ENCODE measurements at regions not wholly inside any gene's neighbourhood (a gene's known extent, or its start where the extent isn't known, plus 50 kb on each side); places are given as distances from the start of the nearest gene placed in this dataset.
"Not testable (repeated sequence)": the region's sequence is repeated elsewhere in the genome, so short reads cannot be mapped to it uniquely, and the experiment has no call there.

DNA sequence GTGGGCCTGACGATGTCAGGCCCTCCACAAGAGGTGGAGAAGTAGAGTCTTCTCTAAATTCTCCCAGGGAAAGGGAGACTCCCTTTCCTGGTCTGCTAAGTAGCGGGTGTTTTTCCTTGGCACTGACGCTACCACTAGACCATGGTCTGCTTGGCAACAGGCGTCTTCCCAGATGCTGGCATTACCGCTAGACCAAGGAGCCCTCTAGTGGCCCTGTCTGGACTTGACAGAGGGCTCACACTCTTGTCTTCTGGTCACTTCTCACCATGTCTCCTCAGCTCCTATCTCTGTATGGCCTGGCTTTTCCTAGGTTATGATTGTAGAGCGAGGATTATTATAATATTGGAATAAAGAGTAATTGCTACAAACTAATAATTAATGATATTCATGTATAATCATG, 51.1 kb upstream of the RASSF6 start:
- DNase-seq, result not testable (repeated sequence)

DNA sequence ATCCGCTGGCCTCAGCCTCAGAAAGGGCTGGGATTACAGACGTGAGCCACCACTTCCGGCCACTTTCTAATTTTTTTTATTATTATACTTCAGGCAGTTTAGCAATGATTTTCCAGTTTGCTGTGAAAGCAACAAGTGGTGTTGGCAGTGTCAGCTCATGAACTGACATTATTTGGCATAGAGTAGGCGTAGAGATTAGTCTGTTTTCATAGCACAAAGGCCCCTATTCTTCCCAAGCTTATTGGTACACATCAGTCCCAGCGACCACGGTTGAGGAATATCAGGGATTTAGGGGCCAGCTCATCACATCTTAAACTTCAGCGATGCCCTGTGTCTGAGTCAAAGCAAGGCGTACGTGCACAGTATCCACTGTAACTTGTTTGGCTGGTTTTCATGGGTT, 53.0 kb upstream of the RASSF6 start:
- DNase-seq, result no peak

DNA sequence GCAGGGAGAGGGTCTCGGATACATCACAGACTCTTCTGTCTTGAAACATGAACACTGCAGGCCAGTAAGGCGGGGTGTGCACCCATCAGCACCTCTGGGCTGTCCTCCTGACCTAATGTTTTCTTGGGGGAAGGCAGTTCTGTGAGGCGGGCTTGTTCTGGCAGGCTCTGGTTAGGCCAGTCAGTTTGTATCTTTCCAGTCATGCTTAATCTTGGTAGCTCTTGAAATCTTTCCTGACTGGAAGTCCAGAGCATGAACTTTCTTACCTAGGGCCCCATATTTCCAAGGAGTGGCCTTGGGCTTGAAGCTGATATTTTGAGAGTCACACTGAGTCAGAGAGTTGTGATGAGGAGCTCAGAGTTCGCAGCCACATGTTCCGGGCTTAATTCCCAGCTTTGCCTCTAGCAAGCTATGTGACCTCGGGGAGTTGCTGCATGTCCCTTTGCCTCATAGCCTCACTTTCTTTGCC, 54.2 kb upstream of the RASSF6 start:
- DNase-seq, result peak; percentile 26

DNA sequence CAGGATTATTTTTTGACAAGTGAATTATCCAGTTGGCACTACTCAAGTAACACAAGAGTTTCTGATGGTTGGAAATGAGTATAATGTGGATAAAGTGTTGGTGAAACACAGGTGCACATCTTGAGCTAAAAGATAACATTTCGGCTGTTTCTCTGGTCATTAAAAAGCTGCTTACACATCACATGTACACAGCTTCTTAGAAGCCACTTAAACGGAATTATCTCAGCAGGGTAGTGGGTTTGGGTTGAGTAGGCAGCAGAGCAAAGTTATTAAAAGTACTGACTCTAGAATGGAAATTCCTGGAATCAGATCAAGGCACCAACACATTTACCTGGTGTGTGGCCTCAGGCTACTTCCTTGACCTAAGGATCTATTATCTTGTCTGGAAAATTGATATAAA, 55.4 kb upstream of the RASSF6 start:
- DNase-seq, result no peak

DNA sequence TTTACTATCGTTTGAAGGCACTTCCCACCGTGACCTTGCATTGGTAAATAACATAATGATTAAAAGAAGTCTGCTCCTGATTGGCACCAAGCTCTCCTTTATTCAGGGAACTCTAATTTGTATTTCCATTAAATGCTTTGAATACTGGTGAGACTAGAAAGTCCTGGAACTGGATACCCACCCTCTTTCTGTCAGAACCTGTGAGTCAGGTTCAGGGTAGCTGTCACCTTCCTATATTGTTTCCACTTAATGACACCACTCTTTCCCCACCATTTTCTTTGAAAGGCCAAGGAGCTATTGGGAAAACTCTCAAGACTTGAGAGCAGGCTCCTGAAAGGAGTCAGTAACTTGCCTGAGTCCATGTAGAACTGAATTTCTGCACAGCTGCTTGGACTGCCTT, 55.9 kb upstream of the RASSF6 start:
- DNase-seq, result no peak

DNA sequence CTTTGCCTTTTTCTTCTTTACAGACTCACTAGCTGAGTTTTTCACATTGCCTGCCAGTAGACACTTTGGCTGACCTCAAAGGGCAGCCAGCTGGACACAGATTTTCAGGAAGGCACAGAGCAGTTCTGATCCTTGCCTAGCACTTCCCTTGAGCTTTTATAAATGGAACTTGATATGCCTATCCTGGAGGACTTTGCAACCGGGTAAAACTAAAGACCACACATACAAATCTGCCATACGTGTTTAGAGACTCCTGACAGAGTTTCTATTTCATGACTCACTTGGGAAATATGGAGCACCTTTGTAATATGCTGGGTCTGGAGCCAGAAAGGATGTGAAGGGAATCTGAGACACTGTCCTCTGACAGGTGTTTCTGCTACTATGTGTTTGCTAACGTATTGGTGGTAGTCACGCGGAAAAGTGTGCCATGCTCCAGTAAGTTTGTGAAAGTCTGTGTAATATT, 56.7 kb upstream of the RASSF6 start:
- DNase-seq, result peak; percentile 31

DNA sequence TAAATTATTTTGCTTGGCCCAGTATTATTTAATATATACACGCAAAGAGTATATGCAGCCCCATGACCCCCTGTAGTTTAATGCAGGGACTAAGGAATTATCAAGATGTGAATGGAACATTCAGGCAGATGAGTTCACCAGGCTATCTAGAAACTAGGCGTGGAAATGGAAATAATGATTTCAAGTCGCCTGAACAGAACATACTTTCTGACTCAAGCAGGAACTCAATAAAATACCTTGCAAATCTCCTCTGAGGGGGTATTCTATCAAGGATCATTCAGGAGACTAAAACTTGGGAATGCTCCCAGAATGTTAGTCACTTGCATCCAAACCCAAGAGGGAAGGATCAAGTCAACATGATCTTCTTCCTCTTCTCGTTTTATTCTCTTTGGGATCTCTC, 59.6 kb upstream of the RASSF6 start:
- DNase-seq, result peak; percentile 95

DNA sequence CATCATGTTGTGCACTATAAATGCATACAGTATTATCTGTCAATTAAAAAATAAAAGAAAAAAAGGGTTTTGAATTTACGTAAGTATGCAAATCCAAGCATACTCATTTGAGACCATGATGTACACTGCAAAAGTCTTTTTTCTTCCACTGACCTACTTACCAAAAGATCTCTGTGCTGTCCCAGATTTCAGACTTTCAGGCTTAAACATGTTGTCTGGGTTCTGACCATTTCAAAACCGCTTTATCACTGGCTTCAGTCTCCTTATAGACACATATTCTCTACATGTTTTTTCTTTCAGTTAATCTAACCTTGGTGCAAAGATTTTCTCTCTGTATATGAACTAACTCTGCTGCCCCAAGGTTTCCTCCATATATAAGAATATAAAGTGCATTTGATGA, 58.6 kb upstream of the CXCL8 start:
- DNase-seq, result no peak

DNA sequence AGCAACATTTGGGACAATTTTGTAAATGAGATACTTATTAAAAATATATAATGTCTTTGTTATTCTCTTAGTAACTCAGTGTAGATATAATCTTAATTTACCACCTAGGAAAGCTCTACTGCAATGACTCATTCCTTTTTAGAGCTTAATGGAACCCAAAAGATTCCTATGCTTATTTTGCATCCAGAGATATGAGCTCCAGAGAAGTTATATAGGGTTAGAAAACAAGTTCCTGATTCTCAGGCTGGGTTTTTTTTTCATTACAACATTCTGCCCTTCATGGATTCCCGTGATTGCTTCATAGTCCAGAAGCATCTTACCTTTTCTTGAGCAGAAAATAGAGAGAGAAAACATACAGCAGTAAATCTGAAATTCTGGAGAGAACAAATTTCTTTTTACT, 57.9 kb upstream of the CXCL8 start:
- no peak for DNase-seq

DNA sequence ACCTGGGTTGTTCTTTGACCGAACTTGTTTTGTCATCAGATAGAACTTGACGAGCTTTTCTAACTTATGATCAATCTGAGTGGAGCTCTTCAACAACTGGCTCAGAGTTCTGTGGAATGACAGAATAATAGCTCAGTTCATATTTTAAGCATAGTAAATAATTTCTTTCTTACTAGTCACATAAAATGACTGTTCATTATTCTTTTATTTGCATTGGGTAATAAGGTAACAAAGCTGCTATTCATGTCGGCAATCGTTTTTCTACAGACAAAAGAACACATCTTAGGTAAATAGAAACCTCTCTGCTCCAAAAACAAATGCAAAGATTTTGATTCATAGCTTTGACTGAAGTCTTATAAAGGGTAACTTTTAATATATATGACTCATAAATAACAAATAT, 57.3 kb upstream of the CXCL8 start:
- no peak for DNase-seq

DNA sequence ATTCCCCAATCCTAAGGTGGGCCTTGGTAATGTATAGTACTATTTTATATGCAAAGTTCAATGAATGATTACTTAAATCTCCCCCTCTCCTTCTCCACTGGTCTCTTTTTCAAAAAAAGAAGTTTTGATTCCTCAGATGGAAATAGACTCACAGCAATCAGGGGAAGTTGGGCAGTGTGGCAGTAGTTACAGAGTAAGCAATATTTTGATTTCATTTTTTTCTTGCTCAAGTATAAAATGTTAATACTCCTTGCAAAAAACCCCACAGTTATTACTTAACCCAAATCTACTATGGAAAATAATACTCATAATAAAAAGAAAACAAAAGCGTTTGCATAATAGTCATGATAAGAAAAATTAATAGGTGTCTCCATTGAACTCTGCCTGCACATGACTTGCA, 56.9 kb upstream of the CXCL8 start:
- no peak for DNase-seq

DNA sequence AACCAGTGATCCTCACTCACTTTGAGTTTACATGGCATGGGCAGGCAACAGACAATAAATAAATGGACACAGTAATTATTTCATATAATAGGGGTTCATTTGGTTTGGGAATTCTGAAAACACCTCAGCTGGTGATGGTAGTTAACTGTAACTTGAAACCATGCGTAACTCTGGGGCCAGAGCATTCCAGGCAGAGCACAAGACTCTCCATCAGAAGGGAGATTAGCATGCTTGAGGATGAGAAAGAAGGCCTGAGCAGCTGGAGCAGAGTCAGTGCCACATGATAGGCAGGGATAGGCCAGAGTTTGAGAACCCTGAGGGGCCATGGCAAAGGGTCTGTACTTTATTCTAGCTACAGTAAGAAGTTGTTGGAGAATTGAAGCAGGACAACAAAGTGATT, 56.3 kb upstream of the CXCL8 start:
- peak; percentile 55 for DNase-seq

DNA sequence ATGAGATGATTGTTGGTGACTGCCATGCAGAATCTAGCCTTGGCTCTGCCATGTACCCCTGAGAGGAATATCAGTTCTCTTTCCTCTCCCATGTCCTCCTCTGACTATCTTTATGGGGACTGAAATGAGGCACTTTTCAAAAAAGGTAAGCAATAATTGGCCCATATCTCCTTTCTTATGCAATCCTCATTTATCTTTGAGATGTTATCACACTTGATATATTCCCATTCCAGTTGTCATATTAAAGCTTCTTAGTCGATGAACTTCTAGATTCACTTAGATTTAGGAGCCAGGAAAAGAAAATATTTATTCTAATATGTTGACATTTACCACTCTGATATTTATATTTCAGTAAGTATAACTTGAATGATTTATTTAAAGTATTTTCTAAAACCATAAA, 55.3 kb upstream of the CXCL8 start:
- no peak for DNase-seq

DNA sequence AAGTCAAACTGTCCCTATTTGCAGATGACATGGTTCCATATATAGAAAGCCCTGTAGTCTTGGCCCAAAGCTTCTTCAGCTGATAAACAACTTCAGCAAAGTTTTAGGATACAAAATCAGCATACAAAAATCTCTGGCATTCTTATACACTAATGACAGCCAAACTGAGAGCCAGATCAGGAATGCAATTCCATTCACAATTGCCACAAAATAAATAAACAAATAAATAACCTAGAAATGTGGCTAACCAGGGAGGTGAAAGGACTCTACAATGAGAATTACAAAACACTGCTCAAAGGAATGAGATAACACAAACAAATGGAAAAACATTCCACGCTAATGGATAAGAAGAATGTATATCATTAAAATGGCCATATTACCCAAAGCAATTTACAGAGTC, 52.9 kb upstream of the CXCL8 start:
- peak; percentile 48 for DNase-seq

DNA sequence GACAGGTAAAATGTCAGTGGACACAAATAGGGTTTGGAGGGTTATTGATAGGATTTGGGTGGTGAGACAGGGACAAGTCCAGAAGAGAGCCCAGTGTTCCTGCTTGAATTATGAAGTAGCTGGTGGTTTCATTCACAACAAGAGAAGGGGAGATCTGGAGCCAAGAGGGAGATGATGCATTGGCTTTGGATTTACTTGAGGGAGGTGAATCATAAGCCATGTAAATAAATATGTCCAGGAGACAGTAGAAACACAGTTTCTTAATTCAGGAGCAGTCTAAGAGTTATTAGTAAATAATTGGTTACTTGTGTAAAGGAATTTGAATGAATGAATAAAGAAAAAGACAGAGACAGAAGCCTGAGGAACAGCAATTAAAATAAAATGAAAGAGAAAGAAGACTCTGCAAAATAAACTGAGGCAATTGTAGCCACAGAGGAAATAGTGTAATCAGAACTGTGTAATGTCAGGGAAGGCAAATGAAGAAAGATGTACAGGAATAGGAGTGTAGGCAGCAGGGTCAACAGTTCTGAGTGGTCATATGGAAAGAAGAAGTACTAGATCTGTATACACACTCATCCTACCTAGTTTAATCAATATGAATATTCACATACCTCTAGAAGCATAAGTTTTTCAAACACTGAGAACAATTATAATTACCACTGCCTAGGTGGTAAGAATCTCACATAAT, 50.2 kb upstream of the CXCL8 start:
- DNase-seq, result peak; percentile 49
